CD14-positive monocyte (primary cell): ENCODE measurements at regions not wholly inside any gene's neighbourhood (a gene's known extent, or its start where the extent isn't known, plus 50 kb on each side); places are given as distances from the start of the nearest gene placed in this dataset.

Experiments
- DNase-seq, 3 donors: peaks; one replicate each; pipeline ENCODE4 v3.0.0-alpha.2; 2011 to 2022
- H2AFZ ChIP-seq: 2 replicates; pipeline ENCODE4 v1.6.0; 2012; ENCODE audit warnings: mild to moderate bottlenecking, low read depth, low read length, inconsistent platforms; ENCODE audit not compliant: insufficient read depth, poor library complexity, severe bottlenecking
- H3K27ac ChIP-seq, 2 donors: 1 replicate in 1 of 2; 2 replicates in 1 of 2; pipeline ENCODE4 v1.5.1; 2012 to 2013; ENCODE audit warnings: low read length in 2 of 2, control low read depth in 1 of 2, inconsistent platforms in 1 of 2, low read depth in 1 of 2, mild to moderate bottlenecking in 1 of 2
- H3K27me3 ChIP-seq, 2 donors: one replicate each; pipeline versions ENCODE4 v1.6.0 to v1.6.1; 2011 to 2013; ENCODE audit warnings: low read length in 2 of 2; ENCODE audit not compliant: control insufficient read depth in 2 of 2, insufficient read depth in 2 of 2
- H3K36me3 ChIP-seq, 2 donors: replicated peaks in 1 of 2; 1 replicate in 1 of 2; 2 replicates in 1 of 2; pipeline versions ENCODE4 v1.5.1 to v1.6.1; 2012 to 2013; ENCODE audit warnings: low read length in 2 of 2, control low read depth in 1 of 2, inconsistent platforms in 1 of 2, mild to moderate bottlenecking in 1 of 2; ENCODE audit not compliant: insufficient read depth in 2 of 2, control insufficient read depth in 1 of 2
- H3K4me1 ChIP-seq, 2 donors: 1 replicate in 1 of 2; 2 replicates in 1 of 2; pipeline versions ENCODE4 v1.5.1 to v1.6.1; 2012 to 2013; ENCODE audit warnings: low read length in 2 of 2, control low read depth in 1 of 2, inconsistent platforms in 1 of 2, mild to moderate bottlenecking in 1 of 2, moderate library complexity in 1 of 2; ENCODE audit not compliant: insufficient read depth in 2 of 2, control insufficient read depth in 1 of 2
- H3K4me2 ChIP-seq: replicated peaks from 2 replicates; pipeline ENCODE3; 2012; ENCODE audit warnings: low read length, moderate library complexity, mild to moderate bottlenecking; ENCODE audit not compliant: poor library complexity, severe bottlenecking; ENCODE audit errors: extremely low read depth
- H3K4me3 ChIP-seq, 3 experiments: fragments of 200-600 bp in 1 of 3; sonication (generic) in 1 of 3; replicated peaks in 1 of 3; 1 replicate in 2 of 3; 2 replicates in 1 of 3; pipeline ENCODE4 v1.5.1; 2011 to 2013; ENCODE audit warnings: low read length in 3 of 3, mild to moderate bottlenecking in 3 of 3, control low read depth in 2 of 3, low read depth in 2 of 3, inconsistent platforms in 1 of 3, moderate library complexity in 1 of 3
- H3K79me2 ChIP-seq: 2 replicates; pipeline ENCODE4 v1.6.0; 2012; ENCODE audit warnings: mild to moderate bottlenecking, control low read depth, inconsistent platforms, low read length, moderate library complexity; ENCODE audit not compliant: insufficient read depth
- H3K9ac ChIP-seq: 2 replicates; pipeline ENCODE4 v1.6.0; 2017; ENCODE audit warnings: low read length, mild to moderate bottlenecking; ENCODE audit not compliant: insufficient read depth, poor library complexity, severe bottlenecking
- H3K9me3 ChIP-seq, 2 donors: replicated peaks in 1 of 2; 1 replicate in 1 of 2; 2 replicates in 1 of 2; pipeline versions ENCODE4 v1.5.1 to v1.6.1; 2012 to 2013; ENCODE audit warnings: low read length in 2 of 2, control low read depth in 1 of 2; ENCODE audit not compliant: control insufficient read depth in 1 of 2, insufficient read depth in 1 of 2
- H4K20me1 ChIP-seq: 2 replicates; pipeline ENCODE4 v1.6.0; 2012; ENCODE audit warnings: mild to moderate bottlenecking, low read length, control low read depth, moderate library complexity; ENCODE audit not compliant: insufficient read depth
- H3K27ac Mint-ChIP-seq, 7 donors: one replicate each; pipeline ENCODE4 v1.8.0; 2020; ENCODE audit warnings: mild to moderate bottlenecking in 7 of 7, mixed read lengths in 7 of 7, moderate library complexity in 6 of 7, inconsistent platforms in 2 of 7
- H3K27me3 Mint-ChIP-seq, 3 donors: one replicate each; pipeline ENCODE4 v1.8.0; 2021 to 2022; ENCODE audit warnings: low read depth in 3 of 3, mild to moderate bottlenecking in 3 of 3, mixed read lengths in 3 of 3, moderate library complexity in 3 of 3, inconsistent platforms in 1 of 3
- H3K36me3 Mint-ChIP-seq, 2 donors: one replicate each; pipeline ENCODE4 v1.8.0; 2020; ENCODE audit warnings: mixed read lengths in 2 of 2, inconsistent platforms in 1 of 2, mild to moderate bottlenecking in 1 of 2
- H3K4me1 Mint-ChIP-seq: one replicate; pipeline ENCODE4 v1.8.0; 2020; ENCODE audit warnings: mild to moderate bottlenecking, mixed read lengths
- H3K4me3 Mint-ChIP-seq, 2 donors: one replicate each; pipeline ENCODE4 v1.8.0; 2020; ENCODE audit warnings: mild to moderate bottlenecking in 2 of 2, mixed read lengths in 2 of 2, moderate library complexity in 1 of 2
- H3K9me3 Mint-ChIP-seq, 7 donors: one replicate each; pipeline ENCODE4 v1.8.0; 2020 to 2022; ENCODE audit warnings: mixed read lengths in 7 of 7, mild to moderate bottlenecking in 6 of 7, moderate library complexity in 6 of 7, inconsistent platforms in 2 of 7
- WGBS: methylation state at CpG from one replicate; pipeline ENCODE4 v1.1.5; 2013; ENCODE audit warnings: missing lambda C conversion rate; ENCODE audit not compliant: insufficient coverage; 5-methylcytosine and 5-hydroxymethylcytosine counted together
- intact Hi-C, 2 donors: fragments of 100-400 bp; cut with micrococcal nuclease; formaldehyde crosslinking; loops; one replicate each; pipeline versions ENCODE4 v1.15.0 to v1.15.1; 2023
- TF ChIP-seq, protein P1 (sequence below): fragments of 200-600 bp; IDR thresholded peaks from one replicate; pipeline ENCODE4 v1.8.0; 2022; ENCODE audit warnings: antibody characterized with exemption, mild to moderate bottlenecking

DNA sequence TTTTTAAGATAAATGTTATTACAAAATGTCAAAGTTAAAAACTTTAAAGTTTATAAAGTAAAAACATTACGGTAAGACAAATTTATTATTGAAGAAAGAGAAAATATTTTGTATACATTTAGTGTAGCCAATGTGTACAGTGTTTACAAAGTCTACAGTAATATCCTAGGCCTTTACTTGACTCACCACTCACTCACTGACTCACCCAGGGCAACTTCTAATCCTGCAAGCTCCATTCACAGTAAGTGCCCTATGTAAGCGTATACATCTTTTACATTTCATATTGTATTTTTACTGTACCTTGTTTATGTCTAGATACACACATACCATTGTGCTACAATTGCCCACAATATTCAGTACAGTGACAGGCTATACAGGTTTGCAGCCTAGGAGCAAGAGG is 448.2 kb downstream of the KCTD12 start:
- no peak overlapping the region for H3K27ac ChIP-seq
- peaks cover 10% of the 10 kb centered on the region for H3K4me1 Mint-ChIP-seq
- H3K4me3 Mint-ChIP-seq, result no peak overlapping the region
- H3K79me2 ChIP-seq, result no peaks in the 10 kb centered on the region
- no peaks in the 10 kb centered on the region for H3K4me1 ChIP-seq
- TF ChIP-seq, protein P1, sequence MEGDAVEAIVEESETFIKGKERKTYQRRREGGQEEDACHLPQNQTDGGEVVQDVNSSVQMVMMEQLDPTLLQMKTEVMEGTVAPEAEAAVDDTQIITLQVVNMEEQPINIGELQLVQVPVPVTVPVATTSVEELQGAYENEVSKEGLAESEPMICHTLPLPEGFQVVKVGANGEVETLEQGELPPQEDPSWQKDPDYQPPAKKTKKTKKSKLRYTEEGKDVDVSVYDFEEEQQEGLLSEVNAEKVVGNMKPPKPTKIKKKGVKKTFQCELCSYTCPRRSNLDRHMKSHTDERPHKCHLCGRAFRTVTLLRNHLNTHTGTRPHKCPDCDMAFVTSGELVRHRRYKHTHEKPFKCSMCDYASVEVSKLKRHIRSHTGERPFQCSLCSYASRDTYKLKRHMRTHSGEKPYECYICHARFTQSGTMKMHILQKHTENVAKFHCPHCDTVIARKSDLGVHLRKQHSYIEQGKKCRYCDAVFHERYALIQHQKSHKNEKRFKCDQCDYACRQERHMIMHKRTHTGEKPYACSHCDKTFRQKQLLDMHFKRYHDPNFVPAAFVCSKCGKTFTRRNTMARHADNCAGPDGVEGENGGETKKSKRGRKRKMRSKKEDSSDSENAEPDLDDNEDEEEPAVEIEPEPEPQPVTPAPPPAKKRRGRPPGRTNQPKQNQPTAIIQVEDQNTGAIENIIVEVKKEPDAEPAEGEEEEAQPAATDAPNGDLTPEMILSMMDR, result no peak
- no peaks in the 10 kb centered on the region for H3K9me3 Mint-ChIP-seq
- H3K4me3 ChIP-seq, result no peak overlapping the region
- no peak overlapping the region for H2AFZ ChIP-seq
- H3K36me3 Mint-ChIP-seq, result no peaks in the 10 kb centered on the region
- no peaks in the 10 kb centered on the region for H3K27me3 ChIP-seq
- no peak overlapping the region for H3K4me2 ChIP-seq
- H3K36me3 ChIP-seq, result no peaks in the 10 kb centered on the region
- H3K9me3 ChIP-seq, result no peaks in the 10 kb centered on the region
- WGBS, result no CpG with 5 or more reads among the region's 2 CpGs
- H3K27ac Mint-ChIP-seq, result no peak overlapping the region
- intact Hi-C loops, result no loop called here
- no peak overlapping the region for H3K9ac ChIP-seq
- no peak for DNase-seq
- peaks cover 0 to 2% (median 0%) of the 10 kb centered on the region in 3 donors for H3K27me3 Mint-ChIP-seq
- H4K20me1 ChIP-seq, result no peaks in the 10 kb centered on the region

DNA sequence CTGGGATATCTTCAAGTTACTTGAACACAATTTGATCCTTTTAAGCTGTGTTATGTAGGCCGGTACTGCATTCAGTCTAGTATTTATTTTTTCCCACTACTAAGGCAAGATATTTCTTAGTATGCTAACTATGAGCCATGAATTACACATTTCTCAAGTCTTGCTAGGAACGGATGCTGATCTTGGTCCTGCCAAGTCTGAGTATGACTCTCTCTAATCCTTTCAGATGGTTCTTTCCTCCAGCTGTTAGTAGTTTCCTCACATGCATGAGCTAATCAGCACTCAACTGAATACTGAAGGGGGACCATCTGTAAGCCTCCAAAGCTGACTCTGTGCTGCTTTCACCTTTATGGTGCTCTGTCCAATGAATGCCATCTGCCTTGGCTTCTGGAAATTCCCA is 460.3 kb downstream of the KCTD12 start:
- no peaks in the 10 kb centered on the region for H3K36me3 ChIP-seq
- no peak overlapping the region for H3K9ac ChIP-seq
- no peak overlapping the region for H3K4me2 ChIP-seq
- no peak overlapping the region for H2AFZ ChIP-seq
- no peaks in the 10 kb centered on the region for H3K4me1 Mint-ChIP-seq
- peaks cover 0 to 6% (median 2%) of the 10 kb centered on the region in 3 donors for H3K27me3 Mint-ChIP-seq
- peaks cover 0 to 8% (median 0%) of the 10 kb centered on the region in 7 donors for H3K9me3 Mint-ChIP-seq
- no peak overlapping the region for H3K27ac Mint-ChIP-seq
- no peak for DNase-seq
- H3K79me2 ChIP-seq, result no peaks in the 10 kb centered on the region
- 22% methylated on average over 1 of the region's 2 CpGs for WGBS
- no peaks in the 10 kb centered on the region for H3K9me3 ChIP-seq
- H3K4me3 Mint-ChIP-seq, result no peak overlapping the region
- intact Hi-C loops, result no loop called here
- H3K27me3 ChIP-seq, result no peaks in the 10 kb centered on the region
- no peaks in the 10 kb centered on the region for H3K36me3 Mint-ChIP-seq
- no peaks in the 10 kb centered on the region for H3K4me1 ChIP-seq
- H4K20me1 ChIP-seq, result no peaks in the 10 kb centered on the region
- H3K27ac ChIP-seq, result no peak overlapping the region
- TF ChIP-seq, protein P1, result no peak
- no peak overlapping the region for H3K4me3 ChIP-seq
